Embryonic facial prominence (tissue), 1 donor: ENCODE measurements at regions not wholly inside any gene's neighbourhood (a gene's known extent, or its start where the extent isn't known, plus 50 kb on each side); places are given as distances from the start of the nearest gene placed in this dataset.
A peak's percentile ranks its signal among the peaks of the same experiment; 100 is the strongest.
"Not testable (repeated sequence)": the region's sequence is repeated elsewhere in the genome, so short reads cannot be mapped to it uniquely, and the experiment has no call there.

Experiments used
- DNase-seq: peaks from one replicate; pipeline ENCODE4 v3.0.0-alpha.2; 2016; ENCODE audit errors: extremely low spot score

GRCh38 chr13:97875218-97875617, 78.3 kb upstream of the IPO5 start:
- DNase-seq = no peak

GRCh38 chr13:97875911-97876310, 77.6 kb upstream of the IPO5 start:
- no peak for DNase-seq

GRCh38 chr13:97878431-97879375, 74.8 kb upstream of the IPO5 start:
- no peak for DNase-seq

- peak; percentile 63 for DNase-seq
Observed at GRCh38 chr13:97879646-97880310, 73.7 kb upstream of the IPO5 start.

- DNase-seq = no peak
Observed at GRCh38 chr13:97880311-97880675, 73.2 kb upstream of the IPO5 start.

GRCh38 chr13:97881556-97881955, 71.9 kb upstream of the IPO5 start:
- no peak for DNase-seq

GRCh38 chr13:97883396-97883795, 70.1 kb upstream of the IPO5 start:
- peak; percentile 21 for DNase-seq

GRCh38 chr13:97884707-97885468, 68.6 kb upstream of the IPO5 start:
- no peak for DNase-seq

GRCh38 chr13:97885641-97886040, 67.8 kb upstream of the IPO5 start:
- no peak for DNase-seq

GRCh38 chr13:97889803-97890202, 63.7 kb upstream of the IPO5 start:
- no peak for DNase-seq

GRCh38 chr13:97890573-97890972, 62.9 kb upstream of the IPO5 start:
- DNase-seq = no peak

GRCh38 chr13:97891964-97892363, 61.5 kb upstream of the IPO5 start:
- DNase-seq = not testable (repeated sequence)

- DNase-seq = no peak
Observed at GRCh38 chr13:97892717-97893116, 60.8 kb upstream of the IPO5 start.

GRCh38 chr13:97895383-97895782, 58.1 kb upstream of the IPO5 start:
- no peak for DNase-seq

GRCh38 chr13:97896446-97896845, 57.0 kb upstream of the IPO5 start:
- no peak for DNase-seq

- DNase-seq = no peak
Observed at GRCh38 chr13:97901716-97902115, 51.8 kb upstream of the IPO5 start.
